NCI-H2196 treated with DMSO at 0.1 percent for 48 hours (cell line): ENCODE measurements at regions not wholly inside any gene's neighbourhood (a gene's known extent, or its start where the extent isn't known, plus 50 kb on each side); places are given as distances from the start of the nearest gene placed in this dataset.

ENCODE experiments used
- DNase-seq: peaks from one replicate; lab custom pipeline; 2025; ENCODE audit not compliant: unreplicated experiment; lab: John Stamatoyannopoulos, UW

GRCh38 chr18:29629493-29630036 lies 1413.0 kb downstream of the DSC3 start:
- no peak for DNase-seq

DNA sequence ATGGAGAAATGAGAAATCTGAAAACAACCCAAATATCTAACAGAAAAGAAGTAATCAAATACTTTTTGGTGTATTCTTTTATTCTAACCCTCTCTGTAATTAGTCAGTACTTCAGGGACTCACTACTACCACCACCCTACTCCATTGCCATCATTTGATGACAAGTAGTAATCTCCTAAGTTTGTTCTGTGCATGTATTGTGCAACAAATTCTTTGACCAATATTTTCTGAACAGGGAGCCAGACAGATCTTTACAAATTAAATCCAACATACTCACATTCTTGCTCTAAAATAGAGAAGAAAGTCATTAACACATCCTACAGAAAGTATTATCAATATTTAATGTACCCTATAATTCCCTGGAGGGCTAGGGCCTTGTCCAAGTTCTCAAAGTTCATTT lies 1416.4 kb downstream of the DSC3 start:
- DNase-seq = no peak

DNA sequence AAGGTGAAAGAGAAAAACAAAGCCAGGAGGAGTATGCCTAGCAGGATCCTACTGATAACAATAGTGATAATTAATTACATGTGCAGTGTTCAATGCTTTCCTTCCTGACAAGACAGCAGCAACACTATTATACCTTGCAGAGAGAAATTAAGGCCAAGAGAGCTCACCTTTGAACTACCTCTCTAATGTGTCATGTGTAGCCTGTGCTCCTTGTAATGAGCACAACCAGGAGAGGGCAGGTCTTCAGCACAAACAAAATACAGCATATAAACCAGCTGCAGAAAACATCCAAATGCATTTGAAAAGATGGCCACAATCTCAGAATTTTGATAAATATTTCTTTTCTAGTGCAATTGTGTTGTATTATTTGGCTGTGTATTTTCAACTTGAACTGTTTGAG lies 1425.7 kb downstream of the DSC3 start:
- DNase-seq = no peak

DNA sequence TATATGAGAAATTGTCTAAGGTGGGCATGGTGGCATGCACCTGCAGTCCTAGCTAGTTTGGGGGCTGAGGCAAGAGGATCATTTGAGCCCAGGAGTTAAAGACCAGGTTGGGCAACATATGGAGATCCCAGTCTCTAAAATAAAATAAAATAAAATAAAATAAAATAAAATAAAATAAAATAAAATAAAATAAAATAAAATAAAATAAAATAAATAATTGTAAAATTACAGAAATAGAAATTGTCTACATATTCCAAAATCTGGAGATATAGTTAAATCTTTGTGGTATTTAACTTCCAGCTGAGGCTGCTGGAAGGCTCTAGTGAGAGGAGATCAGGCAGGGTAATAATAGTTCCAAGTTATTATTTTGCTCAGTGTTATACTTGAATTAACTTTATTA lies 1432.1 kb upstream of the CDH2 start:
- DNase-seq = no peak

DNA sequence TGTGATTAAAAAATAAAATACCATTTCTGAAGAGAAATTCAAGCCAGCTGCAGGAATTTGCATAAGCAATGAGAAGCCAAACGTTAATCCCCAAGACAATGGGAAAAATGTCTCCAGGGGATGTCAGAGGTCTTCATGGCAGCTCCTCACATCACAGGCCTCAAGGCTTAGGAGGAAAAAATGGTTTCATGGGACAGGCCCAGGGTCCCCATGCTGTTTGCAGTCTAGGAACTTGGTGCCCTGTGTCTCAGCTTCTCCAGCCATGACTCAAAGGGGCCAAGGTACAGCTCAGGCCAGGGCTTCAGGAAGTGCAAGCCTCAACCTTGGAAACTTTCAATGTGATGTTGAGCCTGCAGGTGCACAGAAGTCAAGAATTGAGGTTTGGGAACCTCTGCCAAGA lies 1428.4 kb upstream of the CDH2 start:
- no peak for DNase-seq

GRCh38 chr18:29596959-29597358 lies 1420.0 kb upstream of the CDH2 start:
- DNase-seq = no peak

- no peak for DNase-seq
Observed at GRCh38 chr18:29594493-29594892, 1417.6 kb upstream of the CDH2 start.

GRCh38 chr18:29588446-29589100 lies 1411.6 kb upstream of the CDH2 start:
- DNase-seq = no peak

GRCh38 chr18:29586210-29586609 lies 1409.3 kb upstream of the CDH2 start:
- DNase-seq = no peak

DNA sequence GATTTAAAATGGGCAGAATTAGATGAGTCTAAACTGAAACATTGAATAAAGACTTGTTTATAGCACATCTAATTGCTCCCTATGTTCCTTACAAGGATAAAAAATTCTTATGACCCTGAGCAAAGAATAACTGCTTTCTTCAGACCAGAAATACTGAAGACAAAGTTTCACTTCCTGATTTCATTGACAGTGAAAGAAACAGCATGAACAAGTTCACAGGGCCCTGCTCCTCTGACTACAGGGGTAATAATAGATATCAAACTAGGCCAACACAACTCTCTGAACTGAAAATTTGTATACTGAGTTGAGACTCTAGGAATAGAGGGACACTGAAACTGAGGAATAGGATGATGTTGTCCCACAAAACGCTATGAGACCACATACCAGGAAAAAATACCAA lies 1383.3 kb upstream of the CDH2 start:
- no peak for DNase-seq

DNA sequence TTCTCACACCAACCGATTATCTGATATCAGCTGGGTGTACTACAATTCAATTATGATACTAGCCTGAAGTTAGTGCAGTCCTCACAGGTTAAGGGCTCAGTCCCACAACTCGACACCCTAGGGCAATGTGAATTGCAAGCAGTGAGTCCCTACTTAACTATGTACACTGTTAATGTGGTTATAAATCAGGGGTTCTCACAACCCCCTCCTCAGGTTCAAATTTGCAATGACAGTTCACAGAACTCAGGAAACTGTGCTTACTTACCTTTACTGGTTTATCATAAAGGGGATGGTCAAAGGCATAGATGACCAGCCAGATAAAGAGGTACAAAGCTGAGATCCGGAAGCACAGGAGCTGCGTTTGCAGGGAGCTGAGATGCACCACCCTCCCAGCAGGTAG lies 1379.1 kb upstream of the CDH2 start:
- no peak for DNase-seq

GRCh38 chr18:29549759-29550158 lies 1372.8 kb upstream of the CDH2 start:
- no peak for DNase-seq

- DNase-seq = no peak
Observed at GRCh38 chr18:29547626-29548025, 1370.7 kb upstream of the CDH2 start.

GRCh38 chr18:29540548-29540947 lies 1363.6 kb upstream of the CDH2 start:
- no peak for DNase-seq

- DNase-seq = no peak
Observed at GRCh38 chr18:29531746-29532145, 1354.8 kb upstream of the CDH2 start.

DNA sequence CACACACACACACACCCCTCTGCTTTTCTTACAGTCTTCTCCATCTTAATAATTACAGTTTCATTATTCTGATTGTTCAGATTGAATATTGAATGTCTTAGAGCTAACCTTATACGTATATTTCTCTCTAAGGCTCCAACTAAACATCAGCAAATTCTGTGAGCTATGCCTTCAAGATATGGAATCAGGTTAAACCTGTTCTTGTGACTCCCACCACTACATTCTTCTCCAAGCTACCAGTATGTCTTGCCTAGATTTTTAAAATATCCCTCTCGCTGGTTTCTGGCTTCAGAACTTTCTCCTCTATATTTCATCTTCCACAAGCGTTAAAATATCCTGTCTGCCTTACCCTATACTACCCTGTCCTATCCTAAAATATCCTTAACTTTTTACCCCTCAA lies 1346.4 kb upstream of the CDH2 start:
- DNase-seq = no peak

DNA sequence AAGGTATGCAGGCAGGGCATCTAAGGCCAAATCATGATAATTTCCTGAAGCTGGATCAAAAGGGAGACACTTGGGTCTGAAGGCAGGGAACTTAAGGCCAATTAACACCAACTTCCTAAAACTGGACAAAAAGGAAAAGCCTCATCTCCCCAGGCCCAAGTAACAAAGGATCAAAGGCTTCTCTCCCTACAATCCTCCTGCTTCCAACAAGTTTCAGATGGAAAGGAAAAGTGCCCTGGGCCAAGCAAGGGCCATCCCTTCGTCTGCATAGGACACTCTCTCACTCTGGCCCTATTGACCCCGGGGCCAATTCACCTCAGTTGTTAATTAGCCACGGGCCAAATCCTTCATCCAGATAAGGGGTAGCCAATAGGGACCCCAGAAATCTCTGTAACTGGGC lies 1335.8 kb upstream of the CDH2 start:
- no peak for DNase-seq

DNA sequence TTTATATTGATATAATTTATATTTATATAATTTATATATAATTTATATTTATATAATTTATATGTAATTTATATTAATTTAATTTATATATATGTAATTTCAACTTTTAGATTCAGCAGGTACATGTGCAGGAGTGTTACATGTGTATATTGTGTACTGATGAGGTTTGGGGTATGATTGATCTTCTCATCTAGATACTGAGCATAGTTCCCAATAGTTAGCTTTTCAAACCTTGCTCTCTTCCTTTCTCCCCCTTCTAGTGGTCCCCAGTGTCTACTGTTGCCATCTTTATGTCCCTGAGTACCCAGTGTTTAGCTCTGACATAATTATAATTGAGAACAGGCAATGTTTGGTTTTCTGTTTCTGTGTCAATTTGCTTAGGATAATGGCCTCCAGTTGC lies 1335.3 kb upstream of the CDH2 start:
- DNase-seq = no peak

GRCh38 chr18:29501952-29502351 lies 1325.0 kb upstream of the CDH2 start:
- DNase-seq = no peak

- DNase-seq = no peak
Observed at GRCh38 chr18:29496152-29496680, 1319.3 kb upstream of the CDH2 start.

DNA sequence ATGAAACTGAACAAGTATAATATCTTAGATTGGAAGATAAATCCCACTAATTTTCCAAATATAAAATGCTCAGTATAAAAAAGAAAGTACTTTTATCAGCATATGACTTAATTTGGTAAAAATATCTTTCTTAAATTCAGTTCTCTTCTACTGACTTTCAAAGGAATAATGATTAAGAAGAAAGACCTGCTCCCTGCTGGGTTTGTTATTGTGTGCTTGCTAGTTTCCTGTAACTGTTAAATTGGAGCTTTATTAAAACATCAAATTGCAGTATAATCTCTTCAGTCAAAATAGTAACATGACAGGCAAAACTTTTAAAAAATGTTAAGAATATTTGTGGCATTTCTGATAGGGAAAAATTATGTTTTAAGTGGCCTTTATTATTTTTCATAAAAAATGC lies 1317.4 kb upstream of the CDH2 start:
- DNase-seq = no peak

- no peak for DNase-seq
Observed at GRCh38 chr18:29491907-29492306, 1315.0 kb upstream of the CDH2 start.

- no peak for DNase-seq
Observed at GRCh38 chr18:29488617-29489016, 1311.7 kb upstream of the CDH2 start.
